Panc1 (cell line): ENCODE measurements at regions not wholly inside any gene's neighbourhood (a gene's known extent, or its start where the extent isn't known, plus 50 kb on each side); places are given as distances from the start of the nearest gene placed in this dataset.

Experiments
- POLR2AphosphoS5 ChIP-seq: IDR thresholded peaks from 2 replicates; pipeline ENCODE4 v1.6.1; 2012; ENCODE audit warnings: mild to moderate bottlenecking, low read depth, low read length, moderate library complexity
- SIN3A ChIP-seq: IDR thresholded peaks from 2 replicates; pipeline ENCODE4 v1.6.1; 2012; ENCODE audit warnings: low read depth, mild to moderate bottlenecking, low read length, moderate library complexity, borderline replicate concordance; ENCODE audit not compliant: insufficient read depth
- TF ChIP-seq, protein P1 (sequence below): fragments of 450-650 bp; IDR thresholded peaks from 2 replicates; pipeline ENCODE4 v1.5.1; 2017; ENCODE audit warnings: mild to moderate bottlenecking
- TF ChIP-seq, protein P2 (sequence below), 2 experiments: IDR thresholded peaks; 2 replicates each; pipeline ENCODE4 v1.6.1; 2011 to 2012; ENCODE audit warnings: low read depth in 2 of 2, control low read depth in 1 of 2, low read length in 1 of 2, mild to moderate bottlenecking in 1 of 2, moderate library complexity in 1 of 2; ENCODE audit not compliant: insufficient read depth in 1 of 2

- TF ChIP-seq POLR2AphosphoS5 (no peak), SIN3A (no peak)
- TF ChIP-seq, protein P1, sequence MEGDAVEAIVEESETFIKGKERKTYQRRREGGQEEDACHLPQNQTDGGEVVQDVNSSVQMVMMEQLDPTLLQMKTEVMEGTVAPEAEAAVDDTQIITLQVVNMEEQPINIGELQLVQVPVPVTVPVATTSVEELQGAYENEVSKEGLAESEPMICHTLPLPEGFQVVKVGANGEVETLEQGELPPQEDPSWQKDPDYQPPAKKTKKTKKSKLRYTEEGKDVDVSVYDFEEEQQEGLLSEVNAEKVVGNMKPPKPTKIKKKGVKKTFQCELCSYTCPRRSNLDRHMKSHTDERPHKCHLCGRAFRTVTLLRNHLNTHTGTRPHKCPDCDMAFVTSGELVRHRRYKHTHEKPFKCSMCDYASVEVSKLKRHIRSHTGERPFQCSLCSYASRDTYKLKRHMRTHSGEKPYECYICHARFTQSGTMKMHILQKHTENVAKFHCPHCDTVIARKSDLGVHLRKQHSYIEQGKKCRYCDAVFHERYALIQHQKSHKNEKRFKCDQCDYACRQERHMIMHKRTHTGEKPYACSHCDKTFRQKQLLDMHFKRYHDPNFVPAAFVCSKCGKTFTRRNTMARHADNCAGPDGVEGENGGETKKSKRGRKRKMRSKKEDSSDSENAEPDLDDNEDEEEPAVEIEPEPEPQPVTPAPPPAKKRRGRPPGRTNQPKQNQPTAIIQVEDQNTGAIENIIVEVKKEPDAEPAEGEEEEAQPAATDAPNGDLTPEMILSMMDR: no peak
- TF ChIP-seq, protein P2, sequence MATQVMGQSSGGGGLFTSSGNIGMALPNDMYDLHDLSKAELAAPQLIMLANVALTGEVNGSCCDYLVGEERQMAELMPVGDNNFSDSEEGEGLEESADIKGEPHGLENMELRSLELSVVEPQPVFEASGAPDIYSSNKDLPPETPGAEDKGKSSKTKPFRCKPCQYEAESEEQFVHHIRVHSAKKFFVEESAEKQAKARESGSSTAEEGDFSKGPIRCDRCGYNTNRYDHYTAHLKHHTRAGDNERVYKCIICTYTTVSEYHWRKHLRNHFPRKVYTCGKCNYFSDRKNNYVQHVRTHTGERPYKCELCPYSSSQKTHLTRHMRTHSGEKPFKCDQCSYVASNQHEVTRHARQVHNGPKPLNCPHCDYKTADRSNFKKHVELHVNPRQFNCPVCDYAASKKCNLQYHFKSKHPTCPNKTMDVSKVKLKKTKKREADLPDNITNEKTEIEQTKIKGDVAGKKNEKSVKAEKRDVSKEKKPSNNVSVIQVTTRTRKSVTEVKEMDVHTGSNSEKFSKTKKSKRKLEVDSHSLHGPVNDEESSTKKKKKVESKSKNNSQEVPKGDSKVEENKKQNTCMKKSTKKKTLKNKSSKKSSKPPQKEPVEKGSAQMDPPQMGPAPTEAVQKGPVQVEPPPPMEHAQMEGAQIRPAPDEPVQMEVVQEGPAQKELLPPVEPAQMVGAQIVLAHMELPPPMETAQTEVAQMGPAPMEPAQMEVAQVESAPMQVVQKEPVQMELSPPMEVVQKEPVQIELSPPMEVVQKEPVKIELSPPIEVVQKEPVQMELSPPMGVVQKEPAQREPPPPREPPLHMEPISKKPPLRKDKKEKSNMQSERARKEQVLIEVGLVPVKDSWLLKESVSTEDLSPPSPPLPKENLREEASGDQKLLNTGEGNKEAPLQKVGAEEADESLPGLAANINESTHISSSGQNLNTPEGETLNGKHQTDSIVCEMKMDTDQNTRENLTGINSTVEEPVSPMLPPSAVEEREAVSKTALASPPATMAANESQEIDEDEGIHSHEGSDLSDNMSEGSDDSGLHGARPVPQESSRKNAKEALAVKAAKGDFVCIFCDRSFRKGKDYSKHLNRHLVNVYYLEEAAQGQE (IDR thresholded peaks at IDR 0.05; ENCODE audit: insufficient read depth in 1 of 2, low read depth in 2 of 2, low read length in 1 of 2): no peak
These were observed 153.3 kb upstream of the MKLN1 start for GRCh38 chr7:131174391-131174790.
